ENCODE measurements at regions not wholly inside any gene's neighbourhood (a gene's known extent, or its start where the extent isn't known, plus 50 kb on each side); places are given as distances from the start of the nearest gene placed in this dataset.

DNA sequence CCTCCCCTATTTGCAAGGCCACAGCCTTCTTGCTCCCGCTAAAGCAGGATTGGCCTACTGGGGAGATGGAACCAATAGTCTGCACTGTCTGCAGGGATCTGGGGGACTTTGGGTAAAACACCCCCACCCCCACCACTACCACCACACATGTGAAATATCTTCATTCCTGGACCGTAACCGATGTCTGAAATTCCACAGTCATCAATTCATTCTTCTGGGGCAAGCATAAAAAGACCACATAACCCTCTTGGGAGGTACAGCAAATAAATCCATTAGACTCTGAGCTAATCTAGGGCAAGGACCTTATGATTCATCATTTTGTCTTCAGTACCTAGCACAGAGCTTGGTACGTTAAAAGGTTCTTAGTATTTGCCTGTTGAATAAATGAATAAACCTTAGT, 307.8 kb downstream of the GPAM start:
- TF ChIP-seq, protein P1, sequence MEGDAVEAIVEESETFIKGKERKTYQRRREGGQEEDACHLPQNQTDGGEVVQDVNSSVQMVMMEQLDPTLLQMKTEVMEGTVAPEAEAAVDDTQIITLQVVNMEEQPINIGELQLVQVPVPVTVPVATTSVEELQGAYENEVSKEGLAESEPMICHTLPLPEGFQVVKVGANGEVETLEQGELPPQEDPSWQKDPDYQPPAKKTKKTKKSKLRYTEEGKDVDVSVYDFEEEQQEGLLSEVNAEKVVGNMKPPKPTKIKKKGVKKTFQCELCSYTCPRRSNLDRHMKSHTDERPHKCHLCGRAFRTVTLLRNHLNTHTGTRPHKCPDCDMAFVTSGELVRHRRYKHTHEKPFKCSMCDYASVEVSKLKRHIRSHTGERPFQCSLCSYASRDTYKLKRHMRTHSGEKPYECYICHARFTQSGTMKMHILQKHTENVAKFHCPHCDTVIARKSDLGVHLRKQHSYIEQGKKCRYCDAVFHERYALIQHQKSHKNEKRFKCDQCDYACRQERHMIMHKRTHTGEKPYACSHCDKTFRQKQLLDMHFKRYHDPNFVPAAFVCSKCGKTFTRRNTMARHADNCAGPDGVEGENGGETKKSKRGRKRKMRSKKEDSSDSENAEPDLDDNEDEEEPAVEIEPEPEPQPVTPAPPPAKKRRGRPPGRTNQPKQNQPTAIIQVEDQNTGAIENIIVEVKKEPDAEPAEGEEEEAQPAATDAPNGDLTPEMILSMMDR (IDR thresholded peaks at IDR 0.05 in 8 of 11, conservative IDR thresholded peaks at IDR 0.05 in 3 of 11) = no peak
- no peak for TF ChIP-seq POLR2A (IDR thresholded peaks at IDR 0.05)

All from spleen (tissue), 7 donors.